GM23338 (cell line): ENCODE measurements at regions not wholly inside any gene's neighbourhood (a gene's known extent, or its start where the extent isn't known, plus 50 kb on each side); places are given as distances from the start of the nearest gene placed in this dataset.

ENCODE experiments used
- ATAC-seq: fragments of 200-7000 bp; cut with Tn5 transposase; 3 replicates; pipeline ENCODE4 v1.9.1; 2020
- DNase-seq: peaks from one replicate; pipeline ENCODE4 v3.0.0-alpha.2; 2015; ENCODE audit warnings: low spot score
- H2AFZ ChIP-seq: fragments of 200-600 bp; sonication (generic); 2 replicates; pipeline ENCODE4 v1.8.0; 2016; ENCODE audit warnings: antibody characterized with exemption, mild to moderate bottlenecking, moderate library complexity
- H3F3A ChIP-seq: fragments of 200-600 bp; sonication (generic); replicated peaks from 2 replicates; pipeline ENCODE4 v1.8.0; 2017; ENCODE audit warnings: antibody characterized with exemption, mixed run types, low read depth
- H3K27ac ChIP-seq: fragments of 200-600 bp; sonication (generic); 2 replicates; pipeline ENCODE4 v1.6.1; 2016; ENCODE audit warnings: low read depth
- H3K27me3 ChIP-seq: fragments of 200-600 bp; sonication (generic); 2 replicates; pipeline ENCODE4 v1.8.0; 2016; ENCODE audit warnings: mild to moderate bottlenecking, mixed run types, moderate library complexity; ENCODE audit not compliant: insufficient read depth
- H3K36me3 ChIP-seq: fragments of 200-600 bp; sonication (generic); 2 replicates; pipeline ENCODE4 v1.8.0; 2016; ENCODE audit warnings: mild to moderate bottlenecking; ENCODE audit not compliant: insufficient read depth
- H3K4me1 ChIP-seq: fragments of 200-600 bp; sonication (generic); 2 replicates; pipeline ENCODE4 v1.8.0; 2016; ENCODE audit warnings: mild to moderate bottlenecking, moderate library complexity; ENCODE audit not compliant: insufficient read depth
- H3K4me2 ChIP-seq: fragments of 200-600 bp; sonication (generic); 2 replicates; pipeline ENCODE4 v1.7.1; 2017; ENCODE audit warnings: mixed run types
- H3K4me3 ChIP-seq: fragments of 200-600 bp; sonication (generic); 2 replicates; pipeline ENCODE4 v1.6.1; 2016; ENCODE audit warnings: mixed run types
- H3K79me2 ChIP-seq: fragments of 200-600 bp; sonication (generic); replicated peaks from 2 replicates; pipeline ENCODE4 v1.8.0; 2017; ENCODE audit warnings: mild to moderate bottlenecking; ENCODE audit not compliant: insufficient read depth
- H3K9me2 ChIP-seq: fragments of 200-600 bp; sonication (generic); 2 replicates; pipeline ENCODE4 v1.8.0; 2017; ENCODE audit not compliant: insufficient read depth
- H4K20me1 ChIP-seq: fragments of 200-600 bp; sonication (generic); replicated peaks from 2 replicates; pipeline ENCODE4 v1.8.0; 2017; ENCODE audit warnings: mild to moderate bottlenecking; ENCODE audit not compliant: insufficient read depth
- H3K27ac Mint-ChIP-seq: 2 replicates; pipeline ENCODE4 v1.8.0; 2020; ENCODE audit warnings: inconsistent platforms, mild to moderate bottlenecking, moderate library complexity, mixed read lengths
- H3K27me3 Mint-ChIP-seq: 3 replicates; pipeline ENCODE4 v1.8.0; 2022; ENCODE audit warnings: low read depth, mild to moderate bottlenecking, moderate library complexity, mixed read lengths, inconsistent platforms; ENCODE audit not compliant: insufficient read depth, poor library complexity
- H3K36me3 Mint-ChIP-seq: 3 replicates; pipeline ENCODE4 v1.8.0; 2021; ENCODE audit warnings: low read depth, mild to moderate bottlenecking, inconsistent platforms, moderate library complexity, mixed read lengths
- H3K4me1 Mint-ChIP-seq: 3 replicates; pipeline ENCODE4 v1.8.0; 2020; ENCODE audit warnings: mild to moderate bottlenecking, inconsistent platforms, mixed read lengths
- H3K4me3 Mint-ChIP-seq: 3 replicates; pipeline ENCODE4 v1.8.0; 2021; ENCODE audit warnings: moderate library complexity, mild to moderate bottlenecking, inconsistent platforms, mixed read lengths
- H3K9me3 Mint-ChIP-seq: 3 replicates; pipeline ENCODE4 v1.8.0; 2020; ENCODE audit warnings: moderate library complexity, mild to moderate bottlenecking, inconsistent platforms, mixed read lengths
- CREB1 ChIP-seq: fragments of 250-450 bp; sonication (Bioruptor Pico); IDR thresholded peaks from 2 replicates; pipeline ENCODE4 v1.5.0; 2020; ENCODE audit warnings: low read depth, mild to moderate bottlenecking, moderate library complexity
- CTCF ChIP-seq, 2 experiments: fragments of 200-600 bp in 1 of 2; sonication (generic) in 1 of 2; conservative IDR thresholded peaks; 2 replicates each; pipeline versions ENCODE4 v1.5.1 to v1.6.1; 2016 to 2017; ENCODE audit warnings: antibody characterized with exemption in 2 of 2, low read depth in 2 of 2, mild to moderate bottlenecking in 2 of 2, moderate library complexity in 1 of 2
- ETS1 ChIP-seq: IDR thresholded peaks from 2 replicates; pipeline ENCODE4 v1.6.1; 2016; ENCODE audit warnings: antibody characterized with exemption
- EZH2 ChIP-seq: fragments of 200-600 bp; sonication (generic); IDR thresholded peaks from one replicate; pipeline ENCODE4 v1.8.0; 2017; ENCODE audit warnings: antibody characterized with exemption, mild to moderate bottlenecking, low read depth; ENCODE audit not compliant: unreplicated experiment
- EZH2phosphoT487 ChIP-seq: fragments of 200-600 bp; sonication (generic); IDR thresholded peaks from one replicate; pipeline ENCODE4 v1.8.1; 2018; ENCODE audit warnings: antibody characterized with exemption; ENCODE audit not compliant: unreplicated experiment
- JUNB ChIP-seq: IDR thresholded peaks from one replicate; pipeline ENCODE4 v1.6.1; 2016; ENCODE audit warnings: antibody characterized with exemption; ENCODE audit not compliant: unreplicated experiment
- NANOG ChIP-seq: IDR thresholded peaks from 2 replicates; pipeline ENCODE4 v1.6.1; 2016; ENCODE audit warnings: antibody characterized with exemption, borderline replicate concordance
- POLR2AphosphoS5 ChIP-seq: IDR thresholded peaks from 2 replicates; pipeline ENCODE4 v1.6.1; 2016; ENCODE audit warnings: antibody characterized with exemption, low read depth
- REST ChIP-seq: IDR thresholded peaks from one replicate; pipeline ENCODE4 v1.6.1; 2018; ENCODE audit warnings: antibody characterized with exemption; ENCODE audit not compliant: unreplicated experiment
- STAT1 ChIP-seq: IDR thresholded peaks from one replicate; pipeline ENCODE4 v1.6.1; 2016; ENCODE audit warnings: antibody characterized with exemption; ENCODE audit not compliant: unreplicated experiment
- ZNF114 ChIP-seq: fragments of 250-450 bp; sonication (Bioruptor Pico); IDR thresholded peaks from 2 replicates; pipeline ENCODE4 v1.5.0; 2020; ENCODE audit warnings: mild to moderate bottlenecking, moderate library complexity
- ZNF331 ChIP-seq: fragments of 250-450 bp; sonication (Bioruptor Pico); IDR thresholded peaks from 2 replicates; pipeline ENCODE4 v1.5.0; 2020; ENCODE audit warnings: low read depth, mild to moderate bottlenecking, moderate library complexity
- ZNF462 ChIP-seq: fragments of 250-450 bp; sonication (Bioruptor Pico); IDR thresholded peaks from 2 replicates; pipeline ENCODE4 v1.5.0; 2020; ENCODE audit warnings: mild to moderate bottlenecking, moderate library complexity

- H3K27ac ChIP-seq, result no peak overlapping the region
- no peaks in the 10 kb centered on the region for H3K36me3 ChIP-seq
- no peaks in the 10 kb centered on the region for H3K4me1 Mint-ChIP-seq
- H3K36me3 Mint-ChIP-seq, result no peaks in the 10 kb centered on the region; the same call in 2 of the 3 replicates
- H3K79me2 ChIP-seq, result no peaks in the 10 kb centered on the region
- no peak for ATAC-seq
- H3K27ac Mint-ChIP-seq, result no peak overlapping the region
- TF ChIP-seq ETS1, result no peak
- TF ChIP-seq EZH2, result no peak
- no peak for TF ChIP-seq ZNF331 (CRISPR knock-in tag)
- no peak for TF ChIP-seq CREB1 (CRISPR knock-in tag)
- no peak for TF ChIP-seq EZH2phosphoT487
- TF ChIP-seq REST, result no peak
- no peak for TF ChIP-seq ZNF114
- no peak for TF ChIP-seq NANOG
- TF ChIP-seq ZNF462 (CRISPR knock-in tag), result no peak
- TF ChIP-seq CTCF (conservative IDR thresholded peaks at IDR 0.05; ENCODE audit: low read depth in 2 of 2), result no peak
- no peak for TF ChIP-seq STAT1
- no peak for TF ChIP-seq JUNB
- TF ChIP-seq POLR2AphosphoS5, result no peak
- no peak for DNase-seq
- H3K4me3 Mint-ChIP-seq, result no peak overlapping the region
- H3F3A ChIP-seq, result no peaks in the 10 kb centered on the region
- peaks cover under 1% of the 10 kb centered on the region for H3K27me3 Mint-ChIP-seq
- H3K4me3 ChIP-seq, result no peak overlapping the region
- no peak overlapping the region for H3K4me2 ChIP-seq
- peaks cover 7% of the 10 kb centered on the region for H3K9me3 Mint-ChIP-seq
- H4K20me1 ChIP-seq, result no peaks in the 10 kb centered on the region
- no peaks in the 10 kb centered on the region for H3K4me1 ChIP-seq
- H3K27me3 ChIP-seq, result 0 out of 2 replicates have a peak, but pooled peaks cover 6% of the 10 kb centered on the region
- no peaks in the 10 kb centered on the region for H3K9me2 ChIP-seq
- H2AFZ ChIP-seq, result no peak overlapping the region
Observed at GRCh38 chr20:59547596-59547995, 56.7 kb upstream of the PHACTR3 start.
